ENCODE measurements at regions not wholly inside any gene's neighbourhood (a gene's known extent, or its start where the extent isn't known, plus 50 kb on each side); places are given as distances from the start of the nearest gene placed in this dataset.

- H3K4me1 ChIP-seq (ENCODE audit: insufficient read depth, low read length): peaks cover under 1% of the 10 kb centered on the region
- no peak overlapping the region for H2AFZ ChIP-seq (ENCODE audit: low read depth, low read length)
- H3K4me1 Mint-ChIP-seq (ENCODE audit: low read depth, unreplicated experiment): peaks cover 17% of the 10 kb centered on the region
- H3K27me3 Mint-ChIP-seq (ENCODE audit: low read depth, unreplicated experiment): peaks cover 7% of the 10 kb centered on the region
- no peak overlapping the region for H3K4me3 ChIP-seq (ENCODE audit: insufficient read depth, low read depth, low read length)
- H3K27ac Mint-ChIP-seq (ENCODE audit: unreplicated experiment): no peak overlapping the region
- H3K9me3 ChIP-seq (ENCODE audit: insufficient read depth, low read depth, low read length): no peaks in the 10 kb centered on the region
- peak; percentile 6 for DNase-seq (ENCODE audit: low read depth)
- peaks cover 7% of the 10 kb centered on the region for H3K9me3 Mint-ChIP-seq (ENCODE audit: unreplicated experiment)
- H3K4me2 ChIP-seq (ENCODE audit: low read length): no peak overlapping the region
- H4K20me1 ChIP-seq (ENCODE audit: insufficient read depth, low read length): no peaks in the 10 kb centered on the region
- H3K9ac ChIP-seq (ENCODE audit: low read length): no peak overlapping the region
- H3K36me3 ChIP-seq (ENCODE audit: insufficient read depth, low read length): no peaks in the 10 kb centered on the region
- no peaks in the 10 kb centered on the region for H3K36me3 Mint-ChIP-seq (ENCODE audit: low read depth, unreplicated experiment)
- no peak for FAIRE-seq
- H3K27me3 ChIP-seq (ENCODE audit: insufficient read depth, low read length): no peaks in the 10 kb centered on the region
- no peak overlapping the region for H3K27ac ChIP-seq (ENCODE audit: low read depth, low read length)
- no peak overlapping the region for H3K4me3 Mint-ChIP-seq (ENCODE audit: unreplicated experiment)
- TF ChIP-seq, protein P1, sequence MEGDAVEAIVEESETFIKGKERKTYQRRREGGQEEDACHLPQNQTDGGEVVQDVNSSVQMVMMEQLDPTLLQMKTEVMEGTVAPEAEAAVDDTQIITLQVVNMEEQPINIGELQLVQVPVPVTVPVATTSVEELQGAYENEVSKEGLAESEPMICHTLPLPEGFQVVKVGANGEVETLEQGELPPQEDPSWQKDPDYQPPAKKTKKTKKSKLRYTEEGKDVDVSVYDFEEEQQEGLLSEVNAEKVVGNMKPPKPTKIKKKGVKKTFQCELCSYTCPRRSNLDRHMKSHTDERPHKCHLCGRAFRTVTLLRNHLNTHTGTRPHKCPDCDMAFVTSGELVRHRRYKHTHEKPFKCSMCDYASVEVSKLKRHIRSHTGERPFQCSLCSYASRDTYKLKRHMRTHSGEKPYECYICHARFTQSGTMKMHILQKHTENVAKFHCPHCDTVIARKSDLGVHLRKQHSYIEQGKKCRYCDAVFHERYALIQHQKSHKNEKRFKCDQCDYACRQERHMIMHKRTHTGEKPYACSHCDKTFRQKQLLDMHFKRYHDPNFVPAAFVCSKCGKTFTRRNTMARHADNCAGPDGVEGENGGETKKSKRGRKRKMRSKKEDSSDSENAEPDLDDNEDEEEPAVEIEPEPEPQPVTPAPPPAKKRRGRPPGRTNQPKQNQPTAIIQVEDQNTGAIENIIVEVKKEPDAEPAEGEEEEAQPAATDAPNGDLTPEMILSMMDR (IDR thresholded peaks at IDR 0.05; ENCODE audit: insufficient read depth, low read depth, low read length): no peak
- no peak for TF ChIP-seq EZH2 (IDR thresholded peaks at IDR 0.05; ENCODE audit: insufficient read depth, low read length)
- no peaks in the 10 kb centered on the region for H3K79me2 ChIP-seq (ENCODE audit: insufficient read depth, low read length)
These were observed 529.8 kb upstream of the IGFBP3 start for GRCh38 chr7:46450886-46451285.

- peaks cover 7% of the 10 kb centered on the region for H3K9me3 Mint-ChIP-seq (ENCODE audit: unreplicated experiment)
- Histone ChIP-seq H4K20me1 (ENCODE audit: insufficient read depth, low read length) (no peaks in the 10 kb centered on the region), H3K9me3 (ENCODE audit: insufficient read depth, low read depth, low read length) (no peaks in the 10 kb centered on the region), H3K36me3 (ENCODE audit: insufficient read depth, low read length) (no peaks in the 10 kb centered on the region), H3K4me3 (ENCODE audit: insufficient read depth, low read depth, low read length) (no peak overlapping the region), H3K79me2 (ENCODE audit: insufficient read depth, low read length) (no peaks in the 10 kb centered on the region), H3K27ac (ENCODE audit: low read depth, low read length) (no peak overlapping the region), H3K27me3 (ENCODE audit: insufficient read depth, low read length) (no peaks in the 10 kb centered on the region), H3K4me1 (ENCODE audit: insufficient read depth, low read length) (no peaks in the 10 kb centered on the region), H2AFZ (ENCODE audit: low read depth, low read length) (no peak overlapping the region), H3K9ac (ENCODE audit: low read length) (no peak overlapping the region), H3K4me2 (ENCODE audit: low read length) (no peak overlapping the region)
- H3K4me1 Mint-ChIP-seq (ENCODE audit: low read depth, unreplicated experiment): peaks cover 14% of the 10 kb centered on the region
- no peaks in the 10 kb centered on the region for H3K36me3 Mint-ChIP-seq (ENCODE audit: low read depth, unreplicated experiment)
- no peak overlapping the region for H3K27ac Mint-ChIP-seq (ENCODE audit: unreplicated experiment)
- TF ChIP-seq, protein P1 (IDR thresholded peaks at IDR 0.05; ENCODE audit: insufficient read depth, low read depth, low read length): no peak
- no peak for TF ChIP-seq EZH2 (IDR thresholded peaks at IDR 0.05; ENCODE audit: insufficient read depth, low read length)
- no peak overlapping the region for H3K4me3 Mint-ChIP-seq (ENCODE audit: unreplicated experiment)
- FAIRE-seq (no peak), DNase-seq (ENCODE audit: low read depth) (no peak)
- H3K27me3 Mint-ChIP-seq (ENCODE audit: low read depth, unreplicated experiment): peaks cover 10% of the 10 kb centered on the region
These were observed 529.4 kb upstream of the IGFBP3 start for GRCh38 chr7:46450425-46450824.

GRCh38 chr7:46449743-46450142, 528.7 kb upstream of the IGFBP3 start:
- no peak overlapping the region for H2AFZ ChIP-seq (ENCODE audit: low read depth, low read length)
- no peaks in the 10 kb centered on the region for H3K4me1 ChIP-seq (ENCODE audit: insufficient read depth, low read length)

More at GRCh38 chr7:46449743-46450142, 528.7 kb upstream of the IGFBP3 start:
- H3K79me2 ChIP-seq (ENCODE audit: insufficient read depth, low read length): no peaks in the 10 kb centered on the region
- no peaks in the 10 kb centered on the region for H3K9me3 ChIP-seq (ENCODE audit: insufficient read depth, low read depth, low read length)
- peaks cover 10% of the 10 kb centered on the region for H3K27me3 Mint-ChIP-seq (ENCODE audit: low read depth, unreplicated experiment)
- H3K27me3 ChIP-seq (ENCODE audit: insufficient read depth, low read length): no peaks in the 10 kb centered on the region
- peaks cover 7% of the 10 kb centered on the region for H3K9me3 Mint-ChIP-seq (ENCODE audit: unreplicated experiment)
- H4K20me1 ChIP-seq (ENCODE audit: insufficient read depth, low read length): no peaks in the 10 kb centered on the region
- H3K4me1 Mint-ChIP-seq (ENCODE audit: low read depth, unreplicated experiment): peaks cover 8% of the 10 kb centered on the region
- TF ChIP-seq, protein P1 (IDR thresholded peaks at IDR 0.05; ENCODE audit: insufficient read depth, low read depth, low read length): no peak
- TF ChIP-seq EZH2 (IDR thresholded peaks at IDR 0.05; ENCODE audit: insufficient read depth, low read length): no peak
- no peaks in the 10 kb centered on the region for H3K36me3 ChIP-seq (ENCODE audit: insufficient read depth, low read length)
- no peaks in the 10 kb centered on the region for H3K36me3 Mint-ChIP-seq (ENCODE audit: low read depth, unreplicated experiment)
- H3K27ac Mint-ChIP-seq (ENCODE audit: unreplicated experiment): no peak overlapping the region
- H3K4me3 ChIP-seq (ENCODE audit: insufficient read depth, low read depth, low read length): no peak overlapping the region
- H3K4me3 Mint-ChIP-seq (ENCODE audit: unreplicated experiment): no peak overlapping the region
- FAIRE-seq (peak; percentile 9), DNase-seq (ENCODE audit: low read depth) (no peak)
- no peak overlapping the region for H3K27ac ChIP-seq (ENCODE audit: low read depth, low read length)
- H3K9ac ChIP-seq (ENCODE audit: low read length): no peak overlapping the region
- no peak overlapping the region for H3K4me2 ChIP-seq (ENCODE audit: low read length)
